Omental fat pad (tissue), 3 donors: ENCODE measurements at regions not wholly inside any gene's neighbourhood (a gene's known extent, or its start where the extent isn't known, plus 50 kb on each side); places are given as distances from the start of the nearest gene placed in this dataset.

Experiments used
- ATAC-seq: fragments of 150-250 bp; one replicate; pipeline ENCODE4 v1.9.1; 2016; ENCODE audit warnings: mild to moderate bottlenecking, moderate library complexity; ENCODE audit not compliant: low FRiP score
- DNase-seq: peaks from one replicate; pipeline ENCODE4 v3.0.0-alpha.2; 2019; ENCODE audit warnings: low spot score
- CTCF ChIP-seq, 3 donors: fragments of 450-650 bp; IDR thresholded peaks; one replicate each; pipeline ENCODE4 v1.5.1; 2016 to 2017; ENCODE audit warnings: antibody characterized with exemption in 3 of 3, mild to moderate bottlenecking in 3 of 3, moderate library complexity in 2 of 3

- no peak for ATAC-seq
- TF ChIP-seq CTCF (IDR thresholded peaks at IDR 0.05): no peak
- DNase-seq: no peak
These were observed 483.3 kb downstream of the TTLL7 start for GRCh38 chr1:83515578-83516154.

GRCh38 chr1:83512373-83513193 lies 486.3 kb downstream of the TTLL7 start:
- ATAC-seq (no peak), DNase-seq (no peak)
- no peak for TF ChIP-seq CTCF (IDR thresholded peaks at IDR 0.05)

- DNase-seq (no peak), ATAC-seq (no peak)
- TF ChIP-seq CTCF (IDR thresholded peaks at IDR 0.05): no peak
These were observed 487.7 kb downstream of the TTLL7 start for GRCh38 chr1:83511146-83511726.

GRCh38 chr1:83509301-83509781 lies 489.6 kb downstream of the TTLL7 start:
- ATAC-seq: peak; percentile 50
- no peak for DNase-seq
- no peak for TF ChIP-seq CTCF (IDR thresholded peaks at IDR 0.05)

GRCh38 chr1:83508485-83509151 lies 490.3 kb downstream of the TTLL7 start:
- peak; percentile 53 for ATAC-seq
- no peak for TF ChIP-seq CTCF (IDR thresholded peaks at IDR 0.05)
- DNase-seq: no peak

- ATAC-seq: no peak
- TF ChIP-seq CTCF (IDR thresholded peaks at IDR 0.05): no peak
- DNase-seq: no peak
These were observed 493.8 kb downstream of the TTLL7 start for GRCh38 chr1:83505148-83505547.
